ENCODE measurements at regions not wholly inside any gene's neighbourhood (a gene's known extent, or its start where the extent isn't known, plus 50 kb on each side); places are given as distances from the start of the nearest gene placed in this dataset.
"Not testable (repeated sequence)": the region's sequence is repeated elsewhere in the genome, so short reads cannot be mapped to it uniquely, and the experiment has no call there.

- H3K4me3 ChIP-seq (ENCODE audit: low read length): no peak overlapping the region
- TF ChIP-seq CTCF (IDR thresholded peaks at IDR 0.05; ENCODE audit: insufficient read depth, low read depth, low read length, missing control alignments): no peak
- DNase-seq (ENCODE audit: low read depth): no peak
Observed at GRCh38 chr9:25472681-25473080, 205.6 kb downstream of the TUSC1 start.

GRCh38 chr9:25472085-25472607 lies 206.1 kb downstream of the TUSC1 start:
- H3K4me3 ChIP-seq (ENCODE audit: low read length): no peak overlapping the region
- peak; percentile 50 for DNase-seq (ENCODE audit: low read depth)
- TF ChIP-seq CTCF (IDR thresholded peaks at IDR 0.05; ENCODE audit: insufficient read depth, low read depth, low read length, missing control alignments): no peak

- no peak for TF ChIP-seq CTCF (IDR thresholded peaks at IDR 0.05; ENCODE audit: insufficient read depth, low read depth, low read length, missing control alignments)
- peak; percentile 63 for DNase-seq (ENCODE audit: low read depth)
- H3K4me3 ChIP-seq (ENCODE audit: low read length): no peak overlapping the region
Observed at GRCh38 chr9:25461416-25461815, 216.8 kb downstream of the TUSC1 start.

GRCh38 chr9:25453875-25454274 lies 224.4 kb downstream of the TUSC1 start:
- no peak for DNase-seq (ENCODE audit: low read depth)
- H3K4me3 ChIP-seq (ENCODE audit: low read length): no peak overlapping the region
- no peak for TF ChIP-seq CTCF (IDR thresholded peaks at IDR 0.05; ENCODE audit: insufficient read depth, low read depth, low read length, missing control alignments)

GRCh38 chr9:25449503-25449902 lies 228.7 kb downstream of the TUSC1 start:
- DNase-seq (ENCODE audit: low read depth): peak; percentile 29
- no peak overlapping the region for H3K4me3 ChIP-seq (ENCODE audit: low read length)
- TF ChIP-seq CTCF (IDR thresholded peaks at IDR 0.05; ENCODE audit: insufficient read depth, low read depth, low read length, missing control alignments): no peak

GRCh38 chr9:25445721-25446120 lies 232.5 kb downstream of the TUSC1 start:
- not testable (repeated sequence) for H3K4me3 ChIP-seq (ENCODE audit: low read length); DNase-seq (ENCODE audit: low read depth)

- H3K4me3 ChIP-seq (ENCODE audit: low read length): no peak overlapping the region
- TF ChIP-seq CTCF (IDR thresholded peaks at IDR 0.05; ENCODE audit: insufficient read depth, low read depth, low read length, missing control alignments): no peak
- no peak for DNase-seq (ENCODE audit: low read depth)
Observed at GRCh38 chr9:25442526-25442925, 235.7 kb downstream of the TUSC1 start.
